Vagina (tissue), 2 donors: ENCODE measurements at regions not wholly inside any gene's neighbourhood (a gene's known extent, or its start where the extent isn't known, plus 50 kb on each side); places are given as distances from the start of the nearest gene placed in this dataset.

Experiments
- DNase-seq, 2 donors: peaks; one replicate each; pipeline ENCODE4 v3.0.0-alpha.2; 2017; ENCODE audit errors: extremely low spot score in 2 of 2
- H3K27ac ChIP-seq: fragments of 200-600 bp; sonication (generic); one replicate; pipeline ENCODE4 v1.5.1; 2019
- H3K27me3 ChIP-seq: fragments of 200-600 bp; sonication (generic); one replicate; pipeline ENCODE4 v1.5.1; 2019
- H3K36me3 ChIP-seq, 2 donors: fragments of 200-600 bp; sonication (generic); one replicate each; pipeline ENCODE4 v1.5.1; 2017 to 2019
- H3K4me1 ChIP-seq: fragments of 200-600 bp; sonication (generic); one replicate; pipeline ENCODE4 v1.5.1; 2019
- H3K4me3 ChIP-seq, 2 donors: fragments of 200-600 bp; sonication (generic); 1 replicate in 1 of 2; 2 replicates in 1 of 2; pipeline ENCODE4 v1.5.1; 2016 to 2019
- H3K9me3 ChIP-seq: fragments of 200-600 bp; sonication (generic); one replicate; pipeline ENCODE4 v1.5.1; 2019
- CTCF ChIP-seq, 3 experiments: fragments of 450-650 bp in 2 of 3; fragments of 200-600 bp in 1 of 3; sonication (generic) in 1 of 3; IDR thresholded peaks; one replicate each; pipeline ENCODE4 v1.5.1; 2017 to 2019; ENCODE audit warnings: antibody characterized with exemption in 3 of 3, mild to moderate bottlenecking in 2 of 3, moderate library complexity in 2 of 3
- POLR2A ChIP-seq, 2 donors: fragments of 450-650 bp; IDR thresholded peaks; one replicate each; pipeline ENCODE4 v1.6.1; 2017; ENCODE audit warnings: antibody characterized with exemption in 2 of 2, mild to moderate bottlenecking in 2 of 2, moderate library complexity in 2 of 2
- POLR2AphosphoS5 ChIP-seq, 2 donors: sonication (generic); formaldehyde crosslinking; IDR thresholded peaks; one replicate each; pipeline ENCODE4 v1.9.0; 2017; ENCODE audit warnings: antibody characterized with exemption in 2 of 2, mild to moderate bottlenecking in 2 of 2, low read depth in 1 of 2; ENCODE audit not compliant: insufficient read depth in 1 of 2
- intact Hi-C: fragments of 100-400 bp; cut with DNase I; formaldehyde crosslinking; loops from one replicate; pipeline ENCODE4 v1.15.1; 2023

- H3K36me3 ChIP-seq: no peaks in the 10 kb centered on the region
- intact Hi-C loops: no loop called here
- H3K9me3 ChIP-seq: no peaks in the 10 kb centered on the region
- no peak overlapping the region for H3K27ac ChIP-seq
- no peaks in the 10 kb centered on the region for H3K4me1 ChIP-seq
- no peaks in the 10 kb centered on the region for H3K27me3 ChIP-seq
- TF ChIP-seq POLR2A (IDR thresholded peaks at IDR 0.05) (no peak), POLR2AphosphoS5 (IDR thresholded peaks at IDR 0.05; ENCODE audit: insufficient read depth in 1 of 2, low read depth in 1 of 2) (no peak), CTCF (IDR thresholded peaks at IDR 0.05) (no peak)
- no peak for DNase-seq
- H3K4me3 ChIP-seq: no peak overlapping the region
Observed at GRCh38 chr18:45439851-45440645, 175.2 kb upstream of the SLC14A2 start.

GRCh38 chr18:45441110-45441847 lies 174.0 kb upstream of the SLC14A2 start:
- Histone ChIP-seq H3K27me3 (no peaks in the 10 kb centered on the region), H3K4me1 (no peaks in the 10 kb centered on the region), H3K4me3 (no peak overlapping the region), H3K9me3 (no peaks in the 10 kb centered on the region), H3K36me3 (no peaks in the 10 kb centered on the region), H3K27ac (no peak overlapping the region)
- intact Hi-C loops: no loop called here
- no peak for TF ChIP-seq POLR2AphosphoS5 (IDR thresholded peaks at IDR 0.05; ENCODE audit: insufficient read depth in 1 of 2, low read depth in 1 of 2)
- TF ChIP-seq POLR2A (IDR thresholded peaks at IDR 0.05): no peak
- TF ChIP-seq CTCF (IDR thresholded peaks at IDR 0.05): no peak
- no peak for DNase-seq

DNA sequence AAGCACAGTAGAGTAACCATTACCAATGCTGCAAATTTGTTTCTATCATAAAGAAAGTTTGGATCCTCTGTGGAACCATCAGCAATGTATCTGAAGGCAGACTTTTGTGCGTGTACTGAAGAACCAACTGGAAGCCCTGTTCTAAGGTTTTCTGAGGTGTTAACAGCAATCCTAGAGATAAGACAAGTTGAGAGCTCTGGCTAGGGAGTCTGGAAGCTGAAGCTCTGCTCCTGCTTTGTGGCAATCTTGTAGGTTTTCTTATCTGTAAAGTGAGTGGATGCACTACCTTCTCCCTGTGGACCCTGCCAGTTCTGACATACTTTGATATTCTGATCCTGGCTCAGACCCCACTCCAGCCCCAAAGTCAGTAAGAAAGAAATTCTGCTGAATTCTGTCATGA lies 171.2 kb upstream of the SLC14A2 start:
- H3K9me3 ChIP-seq: no peaks in the 10 kb centered on the region
- no peak overlapping the region for H3K4me3 ChIP-seq
- no peak overlapping the region for H3K27ac ChIP-seq
- H3K27me3 ChIP-seq: no peaks in the 10 kb centered on the region
- intact Hi-C loops: no loop called here
- TF ChIP-seq POLR2A (IDR thresholded peaks at IDR 0.05) (no peak), CTCF (IDR thresholded peaks at IDR 0.05) (no peak), POLR2AphosphoS5 (IDR thresholded peaks at IDR 0.05; ENCODE audit: insufficient read depth in 1 of 2, low read depth in 1 of 2) (no peak)
- no peak for DNase-seq
- H3K36me3 ChIP-seq: no peaks in the 10 kb centered on the region
- H3K4me1 ChIP-seq: peaks cover 5% of the 10 kb centered on the region

DNA sequence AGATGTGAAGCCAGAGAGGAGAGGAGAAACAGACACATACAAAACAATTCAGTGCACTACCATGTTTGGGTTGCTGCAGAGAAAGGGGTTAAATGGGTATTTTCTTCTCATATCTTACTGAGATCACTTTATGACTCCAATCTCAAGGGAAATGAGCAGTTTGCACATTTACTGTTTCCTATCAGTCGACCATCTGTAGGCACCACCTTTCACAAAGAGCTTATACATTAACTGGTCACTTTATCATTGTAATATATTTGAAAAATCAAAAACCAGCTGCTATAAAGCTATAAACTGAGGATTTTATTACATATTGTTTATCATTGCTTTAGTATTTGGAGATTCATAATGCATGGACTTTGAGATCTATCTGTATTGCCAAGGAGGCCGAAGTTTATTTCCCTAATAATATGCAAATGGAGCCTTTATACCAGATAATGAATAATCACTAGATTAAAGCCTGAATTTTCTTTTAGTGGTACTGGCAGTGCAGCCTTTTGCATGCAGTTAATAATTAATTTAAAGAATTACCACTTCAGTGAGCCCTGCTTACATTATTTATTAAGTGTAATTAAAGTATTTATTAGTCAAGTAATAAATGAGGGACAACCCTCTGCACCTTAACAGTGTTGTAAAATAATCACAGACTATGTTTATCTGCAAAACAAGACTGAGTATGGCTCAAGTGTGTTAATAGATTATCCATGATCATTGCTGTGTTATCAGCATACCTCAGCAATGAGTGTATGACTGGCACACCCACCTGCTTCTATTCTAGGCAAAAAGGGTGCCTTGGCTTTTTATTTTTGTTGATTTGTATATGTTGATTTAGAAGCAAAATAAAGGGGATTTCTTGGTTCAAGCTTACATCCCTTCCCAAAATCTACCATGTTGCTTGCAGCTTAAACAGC lies 167.7 kb upstream of the SLC14A2 start:
- intact Hi-C loops: no loop called here
- H3K27ac ChIP-seq: peak overlapping the region; percentile 86

More for the DNA sequence above, 167.7 kb upstream of the SLC14A2 start:
- H3K9me3 ChIP-seq: no peaks in the 10 kb centered on the region
- H3K4me3 ChIP-seq: no peak overlapping the region
- H3K36me3 ChIP-seq: no peaks in the 10 kb centered on the region
- no peak for DNase-seq
- H3K4me1 ChIP-seq: peaks cover 14% of the 10 kb centered on the region
- H3K27me3 ChIP-seq: no peaks in the 10 kb centered on the region
- no peak for TF ChIP-seq POLR2A (IDR thresholded peaks at IDR 0.05)
- TF ChIP-seq POLR2AphosphoS5 (IDR thresholded peaks at IDR 0.05; ENCODE audit: insufficient read depth in 1 of 2, low read depth in 1 of 2): no peak
- TF ChIP-seq CTCF (IDR thresholded peaks at IDR 0.05): no peak
